H1 (cell line): ENCODE measurements at regions not wholly inside any gene's neighbourhood (a gene's known extent, or its start where the extent isn't known, plus 50 kb on each side); places are given as distances from the start of the nearest gene placed in this dataset.

Source experiments
- CTCF ChIA-PET: fragments of 300-600 bp; sonication (Branson Sonifier 250); formaldehyde crosslinking; loops from one replicate; lab custom pipeline; 2021; ENCODE audit not compliant: partially characterized antibody; lab: Charles Lee
- POLR2A ChIA-PET: fragments of 300-600 bp; sonication (Branson Sonifier 250); formaldehyde crosslinking; loops from one replicate; lab custom pipeline; 2021; ENCODE audit warnings: inconsistent platforms; ENCODE audit not compliant: partially characterized antibody; lab: Charles Lee
- DNase-seq, 2 experiments: peaks; one replicate each; pipeline versions ENCODE4 v3.0.0 to v3.0.0-alpha.2; 2010 to 2022; ENCODE audit warnings: low spot score in 2 of 2, low read depth in 1 of 2, mixed read lengths in 1 of 2
- FAIRE-seq: peaks from 2 replicates; lab custom pipeline; 2011; peaks lifted over from hg19 to GRCh38; lab: Jason Lieb, UNC
- H2AFZ ChIP-seq: 2 replicates; pipeline ENCODE4 v1.8.1; 2012; ENCODE audit warnings: low read length, inconsistent platforms
- H2AK5ac ChIP-seq: 2 replicates; pipeline ENCODE4 v1.6.1; 2013; ENCODE audit warnings: low read depth, low read length
- H2BK120ac ChIP-seq: replicated peaks from 2 replicates; pipeline ENCODE3; 2013; ENCODE audit warnings: low read depth, low read length, inconsistent platforms
- H2BK12ac ChIP-seq: 2 replicates; pipeline ENCODE4 v1.6.1; 2013; ENCODE audit warnings: low read depth, low read length
- H2BK15ac ChIP-seq: 2 replicates; pipeline ENCODE4 v1.6.1; 2013; ENCODE audit warnings: low read length
- H2BK20ac ChIP-seq: 2 replicates; pipeline ENCODE4 v1.6.1; 2013; ENCODE audit warnings: low read length
- H2BK5ac ChIP-seq: 2 replicates; pipeline ENCODE4 v1.6.1; 2013; ENCODE audit warnings: low read depth, low read length
- H3K14ac ChIP-seq: 2 replicates; pipeline ENCODE4 v1.6.1; 2013; ENCODE audit warnings: inconsistent platforms; ENCODE audit not compliant: insufficient read length
- H3K18ac ChIP-seq: 2 replicates; pipeline ENCODE4 v1.6.1; 2013; ENCODE audit warnings: low read length; ENCODE audit errors: extremely low read depth
- H3K23ac ChIP-seq: 2 replicates; pipeline ENCODE4 v1.6.1; 2013; ENCODE audit warnings: inconsistent platforms; ENCODE audit not compliant: insufficient read length
- H3K23me2 ChIP-seq: 2 replicates; pipeline ENCODE4 v1.6.1; 2013; ENCODE audit warnings: low read depth, low read length
- H3K27ac ChIP-seq: 2 replicates; pipeline ENCODE4 v1.6.1; 2011; ENCODE audit warnings: low read depth, low read length, inconsistent platforms
- H3K27me3 ChIP-seq, 4 experiments: replicated peaks in 1 of 4; 1 replicate in 1 of 4; 2 replicates in 3 of 4; pipeline versions ENCODE4 v1.6.1 to v1.8.1; 2011 to 2013; ENCODE audit warnings: low read length in 3 of 4, mild to moderate bottlenecking in 3 of 4, inconsistent platforms in 2 of 4, mixed read lengths in 2 of 4, moderate library complexity in 1 of 4; ENCODE audit not compliant: control insufficient read depth in 3 of 4, insufficient read depth in 3 of 4; ENCODE audit errors: extremely low read depth in 1 of 4
- H3K36me3 ChIP-seq, 4 experiments: 2 replicates each; pipeline versions ENCODE4 v1.6.1 to v1.8.1; 2011 to 2013; ENCODE audit warnings: mild to moderate bottlenecking in 4 of 4, low read length in 3 of 4, moderate library complexity in 2 of 4, control low read depth in 1 of 4, inconsistent platforms in 1 of 4; ENCODE audit not compliant: insufficient read depth in 4 of 4, control insufficient read depth in 2 of 4
- H3K4ac ChIP-seq: replicated peaks from 2 replicates; pipeline ENCODE3; 2013; ENCODE audit warnings: low read length, low read depth, mixed read lengths, inconsistent platforms; ENCODE audit not compliant: insufficient read length
- H3K4me1 ChIP-seq, 4 experiments: replicated peaks in 1 of 4; 1 replicate in 1 of 4; 2 replicates in 3 of 4; pipeline versions ENCODE4 v1.6.1 to v1.8.1; 2011 to 2013; ENCODE audit warnings: low read length in 3 of 4, inconsistent platforms in 2 of 4, mixed read lengths in 1 of 4; ENCODE audit not compliant: insufficient read depth in 4 of 4, control insufficient read depth in 3 of 4
- H3K4me2 ChIP-seq, 2 experiments: 2 replicates each; pipeline versions ENCODE4 v1.6.1 to v1.8.1; 2011 to 2013; ENCODE audit warnings: low read depth in 2 of 2, low read length in 2 of 2, control low read depth in 1 of 2, inconsistent platforms in 1 of 2, mild to moderate bottlenecking in 1 of 2; ENCODE audit not compliant: insufficient read depth in 1 of 2
- H3K4me3 ChIP-seq, 4 experiments: fragments of 200-600, 300-600 bp in 1 of 4; sonication (generic), shearing (Covaris generic), sonication (Bioruptor Twin) in 1 of 4; 2 replicates each; pipeline versions ENCODE4 v1.5.1 to v1.8.1; 2011 to 2016; ENCODE audit warnings: low read length in 4 of 4, low read depth in 3 of 4, control low read depth in 2 of 4, inconsistent platforms in 2 of 4, mild to moderate bottlenecking in 2 of 4, mixed read lengths in 1 of 4, moderate library complexity in 1 of 4; ENCODE audit not compliant: insufficient read depth in 2 of 4; ENCODE audit errors: extremely low read depth in 1 of 4
- H3K56ac ChIP-seq: replicated peaks from 2 replicates; pipeline ENCODE3; 2013; ENCODE audit warnings: low read depth, mild to moderate bottlenecking, mixed read lengths, low read length, inconsistent platforms; ENCODE audit not compliant: insufficient read length
- H3K79me1 ChIP-seq: 2 replicates; pipeline ENCODE4 v1.6.1; 2013; ENCODE audit warnings: low read depth, low read length, control low read depth
- H3K79me2 ChIP-seq, 2 experiments: 2 replicates each; pipeline versions ENCODE4 v1.6.1 to v1.8.1; 2012 to 2013; ENCODE audit warnings: low read length in 2 of 2, mild to moderate bottlenecking in 2 of 2, inconsistent platforms in 1 of 2; ENCODE audit not compliant: insufficient read depth in 2 of 2, control insufficient read depth in 1 of 2
- H3K9ac ChIP-seq, 4 experiments: replicated peaks in 1 of 4; 1 replicate in 1 of 4; 2 replicates in 3 of 4; pipeline versions ENCODE4 v1.6.1 to v1.8.1; 2011 to 2013; ENCODE audit warnings: low read depth in 3 of 4, low read length in 3 of 4, control low read depth in 2 of 4, mild to moderate bottlenecking in 2 of 4, moderate library complexity in 2 of 4, inconsistent platforms in 1 of 4; ENCODE audit errors: extremely low read depth in 1 of 4
- H3K9me3 ChIP-seq, 2 experiments: 2 replicates each; pipeline versions ENCODE4 v1.6.1 to v1.8.1; 2012 to 2013; ENCODE audit warnings: mild to moderate bottlenecking in 2 of 2, moderate library complexity in 2 of 2, control low read depth in 1 of 2, inconsistent platforms in 1 of 2, low read depth in 1 of 2, low read length in 1 of 2, mixed read lengths in 1 of 2; ENCODE audit not compliant: insufficient read depth in 2 of 2
- H4K20me1 ChIP-seq, 2 experiments: replicated peaks in 1 of 2; 2 replicates each; pipeline versions ENCODE3 to v1.8.1; 2011 to 2013; ENCODE audit warnings: inconsistent platforms in 2 of 2, low read length in 2 of 2, mild to moderate bottlenecking in 1 of 2; ENCODE audit not compliant: insufficient read depth in 2 of 2, control insufficient read depth in 1 of 2
- H4K5ac ChIP-seq: 2 replicates; pipeline ENCODE4 v1.6.1; 2013; ENCODE audit warnings: low read length, low read depth, mixed read lengths, inconsistent platforms; ENCODE audit not compliant: insufficient read length
- H4K8ac ChIP-seq: 2 replicates; pipeline ENCODE4 v1.8.0; 2013; ENCODE audit warnings: mild to moderate bottlenecking, moderate library complexity, low read length, inconsistent platforms; ENCODE audit not compliant: insufficient read depth; ENCODE audit errors: extremely low read depth
- H4K91ac ChIP-seq: replicated peaks from 2 replicates; pipeline ENCODE3; 2013; ENCODE audit warnings: low read length, mixed read lengths, inconsistent platforms; ENCODE audit not compliant: insufficient read length
- ATF2 ChIP-seq: IDR thresholded peaks from 2 replicates; pipeline ENCODE4 v1.6.1; 2012; ENCODE audit warnings: low read length, inconsistent platforms
- CBX5 ChIP-seq: fragments of 300-800, 300-1000 bp; sonication (generic); IDR thresholded peaks from 2 replicates; pipeline ENCODE4 v1.7.1; 2016; ENCODE audit warnings: antibody characterized with exemption, low read length, low read depth
- CEBPB ChIP-seq: IDR thresholded peaks from 2 replicates; pipeline ENCODE4 v1.6.1; 2012; ENCODE audit warnings: low read depth, low read length
- CREB1 ChIP-seq: IDR thresholded peaks from 2 replicates; pipeline ENCODE4 v1.6.1; 2012; ENCODE audit warnings: inconsistent platforms
- JUND ChIP-seq: IDR thresholded peaks from 2 replicates; pipeline ENCODE4 v1.6.1; 2011; ENCODE audit warnings: mild to moderate bottlenecking, improper control_type of control experiment, low read length
- KDM5A ChIP-seq: fragments of 200-600 bp; IDR thresholded peaks from 2 replicates; pipeline ENCODE4 v1.7.1; 2012; ENCODE audit warnings: mild to moderate bottlenecking, low read length, inconsistent platforms, mixed read lengths
- MAFK ChIP-seq: IDR thresholded peaks from 2 replicates; pipeline ENCODE4 v1.6.1; 2012; ENCODE audit warnings: low read depth, mild to moderate bottlenecking, improper control_type of control experiment, low read length
- MAX ChIP-seq: IDR thresholded peaks from 2 replicates; pipeline ENCODE4 v1.6.1; 2012; ENCODE audit warnings: inconsistent platforms
- PHF8 ChIP-seq: fragments of 200-600 bp; sonication (generic); conservative IDR thresholded peaks from 2 replicates; pipeline ENCODE4 v1.7.1; 2012; ENCODE audit warnings: low read depth, mild to moderate bottlenecking, inconsistent platforms, low read length, moderate library complexity
- POLR2A ChIP-seq, 2 experiments: IDR thresholded peaks; 1 replicate in 1 of 2; 2 replicates in 1 of 2; pipeline ENCODE4 v1.6.1; 2011; ENCODE audit warnings: low read depth in 2 of 2, low read length in 2 of 2, mild to moderate bottlenecking in 2 of 2; ENCODE audit errors: control extremely low read depth in 1 of 2
- POLR2AphosphoS5 ChIP-seq: IDR thresholded peaks from 2 replicates; pipeline ENCODE4 v1.6.1; 2011; ENCODE audit warnings: low read depth, low read length
- POU5F1 ChIP-seq: IDR thresholded peaks from 2 replicates; pipeline ENCODE4 v1.6.1; 2011; ENCODE audit warnings: low read depth, mild to moderate bottlenecking, low read length, moderate library complexity
- SAP30 ChIP-seq: fragments of 300-600 bp; sonication (generic); IDR thresholded peaks from 2 replicates; pipeline ENCODE4 v1.7.1; 2012; ENCODE audit warnings: low read length, moderate library complexity, mild to moderate bottlenecking, inconsistent platforms; ENCODE audit not compliant: insufficient read depth, insufficient replicate concordance
- SRF ChIP-seq: IDR thresholded peaks from 2 replicates; pipeline ENCODE4 v1.6.1; 2011; ENCODE audit warnings: mild to moderate bottlenecking, low read depth, low read length, moderate library complexity
- TAF1 ChIP-seq: IDR thresholded peaks from 2 replicates; pipeline ENCODE4 v1.6.1; 2011; ENCODE audit warnings: mild to moderate bottlenecking, low read depth, low read length
- TCF12 ChIP-seq: IDR thresholded peaks from 2 replicates; pipeline ENCODE4 v1.6.1; 2011; ENCODE audit warnings: low read depth, mild to moderate bottlenecking, low read length

GRCh38 chr2:51597086-51597485, 565.2 kb upstream of the NRXN1 start:
- no peaks in the 10 kb centered on the region for H3K27me3 ChIP-seq
- H2AFZ ChIP-seq = no peak overlapping the region
- 0 out of 4 replicates have a peak overlapping the region, but pooled peaks of 1 of the 2 experiments have one; percentile 33 for H3K4me2 ChIP-seq
- H4K5ac ChIP-seq = no peak overlapping the region
- H4K8ac ChIP-seq = no peak overlapping the region
- 0 out of 2 replicates have a peak, but pooled peaks cover 1% of the 10 kb centered on the region for H3K23me2 ChIP-seq
- H2BK5ac ChIP-seq = no peak overlapping the region
- no peak overlapping the region for H3K9ac ChIP-seq
- H3K4me1 ChIP-seq = no peaks in the 10 kb centered on the region; a peak in 1 of 7 replicates
- H2BK15ac ChIP-seq = no peak overlapping the region
- CTCF ChIA-PET = interaction anchor here (0.8 kb wide), 1 partner anchor 10 kb away, joined by 3 read pairs; no protein-coding TSS in a partner anchor
- no peaks in the 10 kb centered on the region for H4K20me1 ChIP-seq
- H2BK20ac ChIP-seq = no peak overlapping the region
- POLR2A ChIA-PET = no interaction called here
- no peaks in the 10 kb centered on the region for H3K9me3 ChIP-seq
- H3K4me3 ChIP-seq = no peak overlapping the region; a peak in 1 of 8 replicates
- no peak overlapping the region for H3K56ac ChIP-seq
- no peak overlapping the region for H2BK120ac ChIP-seq
- H3K36me3 ChIP-seq = no peaks in the 10 kb centered on the region
- no peak overlapping the region for H3K14ac ChIP-seq
- H4K91ac ChIP-seq = no peak overlapping the region
- H2BK12ac ChIP-seq = no peak overlapping the region
- H3K79me2 ChIP-seq = no peaks in the 10 kb centered on the region
- H3K23ac ChIP-seq = no peak overlapping the region
- no peak overlapping the region for H3K27ac ChIP-seq
- no peak overlapping the region for H2AK5ac ChIP-seq
- no peak for DNase-seq
- H3K18ac ChIP-seq = no peak overlapping the region
- FAIRE-seq = no peak
- no peaks in the 10 kb centered on the region for H3K79me1 ChIP-seq
- H3K4ac ChIP-seq = no peak overlapping the region
- TF ChIP-seq ATF2 (no peak), POLR2AphosphoS5 (no peak), POLR2A (IDR thresholded peaks at IDR 0.05; ENCODE audit: control extremely low read depth in 1 of 2, low read depth in 2 of 2, low read length in 2 of 2) (no peak), CEBPB (no peak), CBX5 (no peak), MAX (no peak), SAP30 (no peak), TCF12 (no peak), POU5F1 (no peak), TAF1 (no peak), KDM5A (no peak), PHF8 (no peak), CREB1 (no peak), MAFK (no peak), JUND (no peak), SRF (no peak)
